C4-2B (cell line): ENCODE measurements at regions not wholly inside any gene's neighbourhood (a gene's known extent, or its start where the extent isn't known, plus 50 kb on each side); places are given as distances from the start of the nearest gene placed in this dataset.

ENCODE experiments used
- H3K27ac ChIP-seq: fragments of 450-650 bp; 2 replicates; pipeline ENCODE4 v1.5.1; 2017
- ZFX ChIP-seq: fragments of 450-650 bp; IDR thresholded peaks from 2 replicates; pipeline ENCODE4 v1.6.1; 2017
- TF ChIP-seq, protein P1 (sequence below): fragments of 450-650 bp; conservative IDR thresholded peaks from 2 replicates; pipeline ENCODE4 v1.5.1; 2017; ENCODE audit warnings: mild to moderate bottlenecking

DNA sequence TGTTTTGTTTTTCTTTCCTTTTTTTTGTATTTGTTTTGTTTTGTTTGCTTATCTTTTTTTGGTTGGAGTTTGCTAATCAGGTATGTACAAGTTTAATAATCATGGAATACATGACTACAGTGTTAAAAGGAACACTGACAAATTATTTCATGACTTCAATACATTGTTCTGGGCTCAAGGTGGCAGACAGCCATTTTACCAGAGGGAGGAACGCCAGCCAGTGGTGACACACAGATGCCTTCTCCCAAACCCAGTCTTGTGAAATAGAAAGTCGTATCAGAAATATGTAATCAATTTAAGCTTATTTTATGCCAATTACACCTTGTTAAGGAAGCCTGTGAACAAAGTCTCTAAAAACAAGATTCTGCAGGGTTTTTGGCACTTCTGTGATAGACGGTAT lies 264.0 kb upstream of the EPHA4 start:
- no peak overlapping the region for H3K27ac ChIP-seq
- TF ChIP-seq, protein P1, sequence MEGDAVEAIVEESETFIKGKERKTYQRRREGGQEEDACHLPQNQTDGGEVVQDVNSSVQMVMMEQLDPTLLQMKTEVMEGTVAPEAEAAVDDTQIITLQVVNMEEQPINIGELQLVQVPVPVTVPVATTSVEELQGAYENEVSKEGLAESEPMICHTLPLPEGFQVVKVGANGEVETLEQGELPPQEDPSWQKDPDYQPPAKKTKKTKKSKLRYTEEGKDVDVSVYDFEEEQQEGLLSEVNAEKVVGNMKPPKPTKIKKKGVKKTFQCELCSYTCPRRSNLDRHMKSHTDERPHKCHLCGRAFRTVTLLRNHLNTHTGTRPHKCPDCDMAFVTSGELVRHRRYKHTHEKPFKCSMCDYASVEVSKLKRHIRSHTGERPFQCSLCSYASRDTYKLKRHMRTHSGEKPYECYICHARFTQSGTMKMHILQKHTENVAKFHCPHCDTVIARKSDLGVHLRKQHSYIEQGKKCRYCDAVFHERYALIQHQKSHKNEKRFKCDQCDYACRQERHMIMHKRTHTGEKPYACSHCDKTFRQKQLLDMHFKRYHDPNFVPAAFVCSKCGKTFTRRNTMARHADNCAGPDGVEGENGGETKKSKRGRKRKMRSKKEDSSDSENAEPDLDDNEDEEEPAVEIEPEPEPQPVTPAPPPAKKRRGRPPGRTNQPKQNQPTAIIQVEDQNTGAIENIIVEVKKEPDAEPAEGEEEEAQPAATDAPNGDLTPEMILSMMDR = no peak
- no peak for TF ChIP-seq ZFX

- no peak for TF ChIP-seq ZFX
- TF ChIP-seq, protein P1 = no peak
- no peak overlapping the region for H3K27ac ChIP-seq
Measured at GRCh38 chr2:221833966-221834365, 261.9 kb upstream of the EPHA4 start.

GRCh38 chr2:221831051-221831450 lies 258.9 kb upstream of the EPHA4 start:
- TF ChIP-seq, protein P1 = no peak
- no peak for TF ChIP-seq ZFX
- H3K27ac ChIP-seq = no peak overlapping the region

DNA sequence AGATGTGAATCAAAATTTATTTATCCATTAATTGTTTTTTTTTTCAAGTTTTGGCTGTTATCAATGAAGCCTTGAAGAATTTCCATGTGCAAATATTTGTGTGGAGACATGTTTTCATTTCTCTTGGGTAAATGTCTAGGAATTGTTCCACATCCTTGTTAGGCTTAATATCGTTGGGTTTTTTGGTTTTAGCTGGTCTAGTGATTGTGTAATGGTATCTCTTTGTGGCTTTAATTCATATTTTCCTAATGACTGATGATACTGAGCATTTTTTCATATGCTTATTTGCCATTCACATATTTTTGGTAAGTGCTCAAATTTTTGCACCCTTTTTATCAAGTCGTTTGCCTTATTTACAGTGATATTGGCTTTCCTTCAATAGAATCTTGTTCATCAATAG lies 250.3 kb upstream of the EPHA4 start:
- TF ChIP-seq, protein P1 = no peak
- no peak for TF ChIP-seq ZFX
- no peak overlapping the region for H3K27ac ChIP-seq

GRCh38 chr2:221818616-221819320 lies 246.7 kb upstream of the EPHA4 start:
- no peak for TF ChIP-seq ZFX
- TF ChIP-seq, protein P1 = no peak
- no peak overlapping the region for H3K27ac ChIP-seq

DNA sequence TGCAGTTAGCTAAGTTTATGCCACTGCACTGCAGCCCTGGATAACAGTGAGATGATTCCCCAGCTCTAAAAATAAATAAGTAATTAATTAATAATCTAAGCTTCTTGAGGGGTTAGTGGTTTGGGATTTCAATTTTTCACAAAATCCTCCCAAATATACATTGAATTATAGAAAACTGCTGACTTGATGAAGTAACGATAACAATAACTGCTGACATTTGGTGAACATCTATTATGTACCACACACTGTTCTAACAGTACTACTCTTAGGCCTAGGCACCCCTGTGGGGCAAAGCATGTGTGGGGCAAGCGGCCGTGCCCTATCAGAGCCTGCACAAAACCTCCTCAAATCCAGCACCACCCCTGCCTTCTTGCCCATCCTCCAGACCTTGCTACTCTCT lies 245.8 kb upstream of the EPHA4 start:
- TF ChIP-seq ZFX = no peak
- H3K27ac ChIP-seq = no peak overlapping the region

DNA sequence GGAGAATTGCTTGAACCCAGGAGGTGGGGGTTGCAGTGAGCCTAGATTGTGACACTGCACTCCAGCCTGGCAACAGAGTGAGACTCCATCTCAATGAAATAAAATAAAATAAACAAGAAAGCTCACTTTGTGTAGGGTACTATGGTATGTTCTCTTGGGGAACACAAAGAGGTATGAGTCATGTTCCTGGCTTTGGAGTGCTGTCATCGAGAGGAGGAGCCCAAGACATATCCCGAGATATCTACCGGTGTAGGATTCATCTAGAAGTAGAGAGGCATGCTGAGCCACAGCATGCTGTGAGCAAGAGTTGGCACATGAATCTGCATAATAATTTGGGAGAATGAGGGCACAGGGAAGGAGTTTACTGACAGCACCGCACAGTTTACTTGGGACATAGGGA lies 244.9 kb upstream of the EPHA4 start:
- no peak for TF ChIP-seq ZFX
- TF ChIP-seq, protein P1 = no peak
- peak overlapping the region; percentile 13; the same call in 1 of the 2 replicates for H3K27ac ChIP-seq

- TF ChIP-seq ZFX = no peak
- TF ChIP-seq, protein P1 = no peak
- peak overlapping the region; percentile 13; the same call in 1 of the 2 replicates for H3K27ac ChIP-seq
Measured at GRCh38 chr2:221816566-221816965, 244.5 kb upstream of the EPHA4 start.
